ENCODE measurements at regions not wholly inside any gene's neighbourhood (a gene's known extent, or its start where the extent isn't known, plus 50 kb on each side); places are given as distances from the start of the nearest gene placed in this dataset.

GRCh38 chr11:103824116-103824515 is 212.3 kb upstream of the DDI1 start:
- no peaks in the 10 kb centered on the region for H3K79me2 ChIP-seq (ENCODE audit: insufficient read depth, low read length)
- H3K27me3 ChIP-seq (ENCODE audit: insufficient read depth, low read length, poor library complexity), result no peaks in the 10 kb centered on the region
- H3K27ac ChIP-seq (ENCODE audit: low read length), result no peak overlapping the region
- DNase-seq (no peak), ATAC-seq (ENCODE audit: insufficient read depth, low read depth) (no peak)
- TF ChIP-seq, protein P1, sequence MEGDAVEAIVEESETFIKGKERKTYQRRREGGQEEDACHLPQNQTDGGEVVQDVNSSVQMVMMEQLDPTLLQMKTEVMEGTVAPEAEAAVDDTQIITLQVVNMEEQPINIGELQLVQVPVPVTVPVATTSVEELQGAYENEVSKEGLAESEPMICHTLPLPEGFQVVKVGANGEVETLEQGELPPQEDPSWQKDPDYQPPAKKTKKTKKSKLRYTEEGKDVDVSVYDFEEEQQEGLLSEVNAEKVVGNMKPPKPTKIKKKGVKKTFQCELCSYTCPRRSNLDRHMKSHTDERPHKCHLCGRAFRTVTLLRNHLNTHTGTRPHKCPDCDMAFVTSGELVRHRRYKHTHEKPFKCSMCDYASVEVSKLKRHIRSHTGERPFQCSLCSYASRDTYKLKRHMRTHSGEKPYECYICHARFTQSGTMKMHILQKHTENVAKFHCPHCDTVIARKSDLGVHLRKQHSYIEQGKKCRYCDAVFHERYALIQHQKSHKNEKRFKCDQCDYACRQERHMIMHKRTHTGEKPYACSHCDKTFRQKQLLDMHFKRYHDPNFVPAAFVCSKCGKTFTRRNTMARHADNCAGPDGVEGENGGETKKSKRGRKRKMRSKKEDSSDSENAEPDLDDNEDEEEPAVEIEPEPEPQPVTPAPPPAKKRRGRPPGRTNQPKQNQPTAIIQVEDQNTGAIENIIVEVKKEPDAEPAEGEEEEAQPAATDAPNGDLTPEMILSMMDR (IDR thresholded peaks at IDR 0.05; ENCODE audit: borderline replicate concordance, extremely low read depth, low read length, poor library complexity, severe bottlenecking), result no peak
- no peak for TF ChIP-seq EZH2 (IDR thresholded peaks at IDR 0.05; ENCODE audit: borderline replicate concordance, low read depth, low read length, severe bottlenecking)
- no peaks in the 10 kb centered on the region for H3K36me3 ChIP-seq (ENCODE audit: insufficient read depth, low read length)
- H4K20me1 ChIP-seq (ENCODE audit: insufficient read depth, low read length), result no peaks in the 10 kb centered on the region
- no peak overlapping the region for H3K4me3 ChIP-seq (ENCODE audit: low read depth in 1 of 2, low read length in 2 of 2)
- peaks cover 4% of the 10 kb centered on the region for H3K9me3 ChIP-seq (ENCODE audit: insufficient read depth, low read length, severe bottlenecking)
- no peak overlapping the region for H3K4me2 ChIP-seq (ENCODE audit: insufficient read depth, low read length)
- H3K9ac ChIP-seq (ENCODE audit: low read depth, low read length), result no peak overlapping the region
- no peak overlapping the region for H2AFZ ChIP-seq (ENCODE audit: low read depth, low read length)
- no peaks in the 10 kb centered on the region for H3K4me1 ChIP-seq (ENCODE audit: insufficient read depth, low read length)

- ATAC-seq (ENCODE audit: insufficient read depth, low read depth), result no peak
- no peak overlapping the region for H3K4me3 ChIP-seq (ENCODE audit: low read depth in 1 of 2, low read length in 2 of 2)
- TF ChIP-seq, protein P1 (IDR thresholded peaks at IDR 0.05; ENCODE audit: borderline replicate concordance, extremely low read depth, low read length, poor library complexity, severe bottlenecking), result no peak
- TF ChIP-seq EZH2 (IDR thresholded peaks at IDR 0.05; ENCODE audit: borderline replicate concordance, low read depth, low read length, severe bottlenecking), result no peak
- H3K4me1 ChIP-seq (ENCODE audit: insufficient read depth, low read length), result no peaks in the 10 kb centered on the region
- no peaks in the 10 kb centered on the region for H3K79me2 ChIP-seq (ENCODE audit: insufficient read depth, low read length)
- H3K27me3 ChIP-seq (ENCODE audit: insufficient read depth, low read length, poor library complexity), result no peaks in the 10 kb centered on the region
- H3K27ac ChIP-seq (ENCODE audit: low read length), result no peak overlapping the region
- H4K20me1 ChIP-seq (ENCODE audit: insufficient read depth, low read length), result no peaks in the 10 kb centered on the region
- DNase-seq, result no peak
- H3K9me3 ChIP-seq (ENCODE audit: insufficient read depth, low read length, severe bottlenecking), result peaks cover 2% of the 10 kb centered on the region
- H3K36me3 ChIP-seq (ENCODE audit: insufficient read depth, low read length), result no peaks in the 10 kb centered on the region
- H2AFZ ChIP-seq (ENCODE audit: low read depth, low read length), result no peak overlapping the region
- H3K9ac ChIP-seq (ENCODE audit: low read depth, low read length), result no peak overlapping the region
- H3K4me2 ChIP-seq (ENCODE audit: insufficient read depth, low read length), result no peak overlapping the region
Measured at GRCh38 chr11:103825469-103825868, 211.0 kb upstream of the DDI1 start.

- H3K9ac ChIP-seq (ENCODE audit: low read depth, low read length), result no peak overlapping the region
- H3K4me3 ChIP-seq (ENCODE audit: low read depth in 1 of 2, low read length in 2 of 2), result no peak overlapping the region
- ATAC-seq (ENCODE audit: insufficient read depth, low read depth) (no peak), DNase-seq (no peak)
- H2AFZ ChIP-seq (ENCODE audit: low read depth, low read length), result no peak overlapping the region
- H3K4me1 ChIP-seq (ENCODE audit: insufficient read depth, low read length), result no peaks in the 10 kb centered on the region
- H4K20me1 ChIP-seq (ENCODE audit: insufficient read depth, low read length), result no peaks in the 10 kb centered on the region
- H3K79me2 ChIP-seq (ENCODE audit: insufficient read depth, low read length), result no peaks in the 10 kb centered on the region
- H3K27ac ChIP-seq (ENCODE audit: low read length), result no peak overlapping the region
- no peaks in the 10 kb centered on the region for H3K27me3 ChIP-seq (ENCODE audit: insufficient read depth, low read length, poor library complexity)
- no peaks in the 10 kb centered on the region for H3K36me3 ChIP-seq (ENCODE audit: insufficient read depth, low read length)
- H3K9me3 ChIP-seq (ENCODE audit: insufficient read depth, low read length, severe bottlenecking), result peaks cover 5% of the 10 kb centered on the region
- TF ChIP-seq, protein P1 (IDR thresholded peaks at IDR 0.05; ENCODE audit: borderline replicate concordance, extremely low read depth, low read length, poor library complexity, severe bottlenecking), result no peak
- TF ChIP-seq EZH2 (IDR thresholded peaks at IDR 0.05; ENCODE audit: borderline replicate concordance, low read depth, low read length, severe bottlenecking), result no peak
- H3K4me2 ChIP-seq (ENCODE audit: insufficient read depth, low read length), result no peak overlapping the region
Measured at GRCh38 chr11:103826856-103827255, 209.6 kb upstream of the DDI1 start.

- Histone ChIP-seq H3K27me3 (ENCODE audit: insufficient read depth, low read length, poor library complexity) (no peaks in the 10 kb centered on the region), H3K4me1 (ENCODE audit: insufficient read depth, low read length) (no peaks in the 10 kb centered on the region), H3K4me3 (ENCODE audit: low read depth in 1 of 2, low read length in 2 of 2) (no peak overlapping the region), H3K9me3 (ENCODE audit: insufficient read depth, low read length, severe bottlenecking) (peaks cover 11% of the 10 kb centered on the region), H3K36me3 (ENCODE audit: insufficient read depth, low read length) (no peaks in the 10 kb centered on the region), H2AFZ (ENCODE audit: low read depth, low read length) (no peak overlapping the region), H3K4me2 (ENCODE audit: insufficient read depth, low read length) (no peak overlapping the region), H3K79me2 (ENCODE audit: insufficient read depth, low read length) (no peaks in the 10 kb centered on the region), H3K27ac (ENCODE audit: low read length) (no peak overlapping the region), H3K9ac (ENCODE audit: low read depth, low read length) (no peak overlapping the region), H4K20me1 (ENCODE audit: insufficient read depth, low read length) (no peaks in the 10 kb centered on the region)
- ATAC-seq (ENCODE audit: insufficient read depth, low read depth) (no peak), DNase-seq (no peak)
- no peak for TF ChIP-seq EZH2 (IDR thresholded peaks at IDR 0.05; ENCODE audit: borderline replicate concordance, low read depth, low read length, severe bottlenecking)
- TF ChIP-seq, protein P1 (IDR thresholded peaks at IDR 0.05; ENCODE audit: borderline replicate concordance, extremely low read depth, low read length, poor library complexity, severe bottlenecking), result no peak
Measured at GRCh38 chr11:103829596-103829995, 206.8 kb upstream of the DDI1 start.

Measured in DND-41 (cell line).